ENCODE measurements at regions not wholly inside any gene's neighbourhood (a gene's known extent, or its start where the extent isn't known, plus 50 kb on each side); places are given as distances from the start of the nearest gene placed in this dataset.

GRCh38 chr10:83432261-83433045 lies 706.9 kb upstream of the GHITM start:
- no peak for TF ChIP-seq CTCF (IDR thresholded peaks at IDR 0.05)
- no peak for TF ChIP-seq POLR2A (IDR thresholded peaks at IDR 0.05)

Data from heart left ventricle (tissue), 13 donors.